Epithelial cell of proximal tubule (primary cell): ENCODE measurements at regions not wholly inside any gene's neighbourhood (a gene's known extent, or its start where the extent isn't known, plus 50 kb on each side); places are given as distances from the start of the nearest gene placed in this dataset.

ENCODE experiments used
- DNase-seq: peaks from one replicate; pipeline ENCODE4 v3.0.0-alpha.2; 2011; ENCODE audit warnings: low read depth
- H3K4me3 ChIP-seq: 2 replicates; pipeline ENCODE4 v1.5.1; 2011; ENCODE audit warnings: low read depth, mild to moderate bottlenecking, low read length
- TF ChIP-seq, protein P1 (sequence below): conservative IDR thresholded peaks from 2 replicates; pipeline ENCODE4 v1.5.1; 2012; ENCODE audit warnings: low read depth, mild to moderate bottlenecking, low read length

DNA sequence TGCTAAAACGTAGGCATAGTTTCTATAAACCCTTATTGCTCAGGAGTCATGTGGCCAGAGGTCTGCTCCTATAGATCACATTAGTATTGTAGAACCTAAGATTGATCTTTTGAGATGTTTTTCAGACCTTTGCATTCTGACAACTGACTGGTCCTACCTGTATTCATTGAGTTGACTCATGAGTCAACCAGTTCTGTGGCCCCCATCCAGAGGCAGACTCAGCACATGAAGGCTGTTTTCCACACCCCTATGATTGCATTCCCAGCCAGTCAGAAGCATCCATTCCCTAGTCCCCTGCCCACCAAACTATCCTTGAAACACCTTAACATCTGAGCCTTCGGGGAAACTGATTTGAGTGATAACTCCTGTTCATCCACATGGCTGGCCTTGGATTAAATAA lies 451.7 kb downstream of the SIPA1L2 start:
- no peak overlapping the region for H3K4me3 ChIP-seq
- DNase-seq, result no peak
- TF ChIP-seq, protein P1, sequence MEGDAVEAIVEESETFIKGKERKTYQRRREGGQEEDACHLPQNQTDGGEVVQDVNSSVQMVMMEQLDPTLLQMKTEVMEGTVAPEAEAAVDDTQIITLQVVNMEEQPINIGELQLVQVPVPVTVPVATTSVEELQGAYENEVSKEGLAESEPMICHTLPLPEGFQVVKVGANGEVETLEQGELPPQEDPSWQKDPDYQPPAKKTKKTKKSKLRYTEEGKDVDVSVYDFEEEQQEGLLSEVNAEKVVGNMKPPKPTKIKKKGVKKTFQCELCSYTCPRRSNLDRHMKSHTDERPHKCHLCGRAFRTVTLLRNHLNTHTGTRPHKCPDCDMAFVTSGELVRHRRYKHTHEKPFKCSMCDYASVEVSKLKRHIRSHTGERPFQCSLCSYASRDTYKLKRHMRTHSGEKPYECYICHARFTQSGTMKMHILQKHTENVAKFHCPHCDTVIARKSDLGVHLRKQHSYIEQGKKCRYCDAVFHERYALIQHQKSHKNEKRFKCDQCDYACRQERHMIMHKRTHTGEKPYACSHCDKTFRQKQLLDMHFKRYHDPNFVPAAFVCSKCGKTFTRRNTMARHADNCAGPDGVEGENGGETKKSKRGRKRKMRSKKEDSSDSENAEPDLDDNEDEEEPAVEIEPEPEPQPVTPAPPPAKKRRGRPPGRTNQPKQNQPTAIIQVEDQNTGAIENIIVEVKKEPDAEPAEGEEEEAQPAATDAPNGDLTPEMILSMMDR, result no peak

DNA sequence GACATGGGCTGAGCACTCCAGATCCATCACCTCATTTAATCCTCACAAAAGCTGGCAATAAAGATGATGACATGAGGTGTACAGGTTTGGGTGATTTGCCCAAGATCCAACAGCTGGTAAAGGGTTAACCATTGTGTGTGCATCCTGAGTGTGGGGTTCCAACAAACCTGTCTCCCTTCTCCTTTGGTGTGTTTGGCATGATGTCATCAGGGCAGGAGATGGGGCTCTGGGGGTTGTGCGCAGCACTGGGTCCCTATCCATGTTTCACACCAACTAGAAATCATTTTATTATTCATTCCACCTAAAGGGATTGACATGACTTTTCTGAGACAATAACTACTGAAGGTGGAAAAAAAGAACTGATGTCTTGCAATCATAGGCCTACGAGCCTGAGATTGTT lies 452.5 kb downstream of the SIPA1L2 start:
- no peak for DNase-seq
- TF ChIP-seq, protein P1, result no peak
- no peak overlapping the region for H3K4me3 ChIP-seq

DNA sequence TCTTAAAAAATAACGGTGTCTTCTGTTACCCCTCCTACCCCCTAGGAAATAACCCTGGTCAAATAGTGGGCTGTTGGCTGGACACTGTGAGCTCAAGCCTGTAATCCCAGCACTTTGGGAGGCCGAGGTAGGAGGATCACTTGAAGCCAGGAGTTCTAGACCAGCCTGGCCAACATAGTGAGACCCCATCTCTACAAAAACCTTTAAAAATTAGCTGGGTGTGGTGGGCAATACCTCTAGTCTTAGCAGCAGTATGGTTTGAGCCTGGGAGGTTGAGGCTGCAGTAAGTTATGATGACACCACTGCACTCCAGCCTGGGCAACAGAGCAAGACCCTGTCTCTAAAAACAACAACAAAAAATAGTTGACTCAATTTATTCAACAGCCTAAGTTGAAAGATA lies 453.7 kb downstream of the SIPA1L2 start:
- H3K4me3 ChIP-seq, result no peak overlapping the region
- no peak for DNase-seq
- TF ChIP-seq, protein P1, result no peak

DNA sequence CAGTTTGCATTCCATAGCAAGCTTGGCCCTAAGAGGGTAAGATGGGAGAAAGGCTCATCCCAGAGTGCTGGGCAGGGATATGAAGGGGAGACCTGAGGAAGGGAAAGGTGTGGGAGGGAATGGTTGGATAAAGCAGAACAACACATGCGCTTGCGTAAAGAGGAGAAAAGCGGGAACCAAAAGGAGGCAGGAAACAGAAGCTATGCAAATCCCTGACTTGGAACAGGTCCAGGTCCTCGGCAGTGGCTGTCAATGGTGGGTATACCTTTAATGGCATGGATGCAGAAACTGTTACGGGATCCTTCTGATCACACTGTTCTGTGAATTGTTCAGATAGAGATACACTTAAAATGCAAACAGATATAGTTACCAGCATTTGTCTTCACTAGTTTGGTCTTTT lies 455.6 kb downstream of the SIPA1L2 start:
- DNase-seq, result no peak
- TF ChIP-seq, protein P1, result no peak
- H3K4me3 ChIP-seq, result no peak overlapping the region

DNA sequence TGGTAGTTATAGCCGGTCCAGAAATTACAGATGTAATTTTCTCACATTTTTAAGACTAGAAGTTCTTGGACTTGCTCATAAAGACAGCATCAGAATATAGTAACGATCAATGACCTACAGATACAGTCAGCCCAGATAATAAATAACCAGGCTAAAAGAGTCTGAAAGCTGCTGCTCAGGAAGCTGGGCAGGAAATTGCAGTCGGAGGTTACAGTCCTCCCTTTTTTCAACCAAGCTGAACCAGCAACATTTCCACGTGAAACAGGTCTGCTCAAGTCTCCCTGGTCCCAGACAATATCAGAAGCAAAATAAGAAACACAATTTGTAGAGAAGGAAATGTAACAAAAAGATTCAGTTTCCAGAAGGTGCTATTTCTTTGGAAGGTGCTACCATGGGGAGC lies 457.4 kb downstream of the SIPA1L2 start:
- no peak for DNase-seq
- H3K4me3 ChIP-seq, result no peak overlapping the region
- TF ChIP-seq, protein P1, result no peak

DNA sequence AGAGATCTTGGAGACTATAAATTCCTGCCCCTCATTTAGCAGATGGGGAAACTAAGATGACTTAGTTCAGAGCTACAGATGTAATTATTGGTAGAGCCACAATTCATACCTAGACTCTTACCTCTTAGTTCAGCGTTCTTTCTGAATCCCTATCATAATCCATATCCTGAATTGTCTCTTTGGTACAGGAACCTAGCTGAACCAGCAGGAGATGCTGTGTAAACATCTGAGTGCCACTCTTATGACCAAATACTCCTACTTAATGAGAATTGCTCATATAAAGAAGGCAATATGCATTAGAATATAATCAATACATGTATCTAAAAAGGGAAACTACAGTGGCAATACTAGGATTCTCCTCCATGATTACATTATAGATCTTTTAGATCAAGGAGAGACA lies 459.0 kb downstream of the SIPA1L2 start:
- DNase-seq, result no peak
- no peak overlapping the region for H3K4me3 ChIP-seq
- TF ChIP-seq, protein P1, result peak; percentile 37

DNA sequence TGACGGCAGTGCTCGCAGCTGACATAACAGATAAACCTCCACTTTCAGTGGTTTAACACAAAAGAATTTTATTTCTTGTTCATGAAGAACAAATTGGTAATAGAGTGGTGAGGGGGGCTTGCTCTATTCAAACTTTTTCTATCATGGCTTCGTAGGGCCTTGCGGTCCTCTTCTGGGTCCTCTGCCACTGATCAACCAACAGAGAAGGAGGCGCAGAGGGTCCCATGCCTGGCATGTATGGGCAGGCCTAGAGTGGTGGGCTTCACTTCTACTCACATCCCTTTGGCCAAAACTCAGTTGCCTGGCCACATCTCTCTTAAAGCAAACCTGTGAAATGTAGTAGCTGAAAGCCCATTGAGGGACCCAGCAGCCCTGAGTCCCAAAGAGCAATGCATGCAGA lies 460.5 kb downstream of the SIPA1L2 start:
- TF ChIP-seq, protein P1, result no peak
- DNase-seq, result no peak

More for the DNA sequence above, 460.5 kb downstream of the SIPA1L2 start:
- H3K4me3 ChIP-seq, result no peak overlapping the region
